ENCODE measurements at regions not wholly inside any gene's neighbourhood (a gene's known extent, or its start where the extent isn't known, plus 50 kb on each side); places are given as distances from the start of the nearest gene placed in this dataset.

DNA sequence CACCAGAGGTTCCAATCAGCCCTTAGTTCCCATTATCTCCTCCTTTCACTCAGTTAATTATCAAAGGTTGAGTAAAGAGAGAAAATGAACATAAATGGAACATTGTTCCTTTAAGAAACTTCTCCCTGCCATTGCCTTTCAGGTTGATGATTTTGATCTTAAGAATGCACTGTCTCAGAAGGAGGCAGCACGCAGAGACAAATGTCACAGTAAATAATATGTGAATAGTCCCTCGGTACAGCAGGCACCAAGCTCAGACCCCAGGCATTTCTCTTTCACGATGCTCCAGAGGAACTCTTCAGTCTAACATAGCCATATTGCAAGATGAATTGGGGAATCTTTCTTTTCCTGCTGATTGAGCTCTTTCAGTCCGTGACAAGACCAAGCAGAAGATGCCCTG is 435.3 kb upstream of the SPTLC3 start:
- no peaks in the 10 kb centered on the region for H3K9me3 ChIP-seq (ENCODE audit: control insufficient read depth in 4 of 4, low read length in 3 of 4)
- H3K27ac ChIP-seq (ENCODE audit: low read depth in 1 of 2, low read length in 2 of 2), result no peak overlapping the region
- 48% methylated on average over 4 of the region's 4 CpGs for WGBS
- H3K36me3 ChIP-seq (ENCODE audit: control insufficient read depth in 4 of 4, insufficient read depth in 3 of 4, low read depth in 1 of 4, low read length in 3 of 4), result no peaks in the 10 kb centered on the region
- H3K4me3 ChIP-seq (ENCODE audit: low read depth in 1 of 3, low read length in 3 of 3), result no peak overlapping the region
- no peaks in the 10 kb centered on the region for H3K4me1 ChIP-seq (ENCODE audit: control insufficient read depth in 4 of 4, insufficient read depth in 4 of 4, low read length in 3 of 4)
- TF ChIP-seq, protein P1, sequence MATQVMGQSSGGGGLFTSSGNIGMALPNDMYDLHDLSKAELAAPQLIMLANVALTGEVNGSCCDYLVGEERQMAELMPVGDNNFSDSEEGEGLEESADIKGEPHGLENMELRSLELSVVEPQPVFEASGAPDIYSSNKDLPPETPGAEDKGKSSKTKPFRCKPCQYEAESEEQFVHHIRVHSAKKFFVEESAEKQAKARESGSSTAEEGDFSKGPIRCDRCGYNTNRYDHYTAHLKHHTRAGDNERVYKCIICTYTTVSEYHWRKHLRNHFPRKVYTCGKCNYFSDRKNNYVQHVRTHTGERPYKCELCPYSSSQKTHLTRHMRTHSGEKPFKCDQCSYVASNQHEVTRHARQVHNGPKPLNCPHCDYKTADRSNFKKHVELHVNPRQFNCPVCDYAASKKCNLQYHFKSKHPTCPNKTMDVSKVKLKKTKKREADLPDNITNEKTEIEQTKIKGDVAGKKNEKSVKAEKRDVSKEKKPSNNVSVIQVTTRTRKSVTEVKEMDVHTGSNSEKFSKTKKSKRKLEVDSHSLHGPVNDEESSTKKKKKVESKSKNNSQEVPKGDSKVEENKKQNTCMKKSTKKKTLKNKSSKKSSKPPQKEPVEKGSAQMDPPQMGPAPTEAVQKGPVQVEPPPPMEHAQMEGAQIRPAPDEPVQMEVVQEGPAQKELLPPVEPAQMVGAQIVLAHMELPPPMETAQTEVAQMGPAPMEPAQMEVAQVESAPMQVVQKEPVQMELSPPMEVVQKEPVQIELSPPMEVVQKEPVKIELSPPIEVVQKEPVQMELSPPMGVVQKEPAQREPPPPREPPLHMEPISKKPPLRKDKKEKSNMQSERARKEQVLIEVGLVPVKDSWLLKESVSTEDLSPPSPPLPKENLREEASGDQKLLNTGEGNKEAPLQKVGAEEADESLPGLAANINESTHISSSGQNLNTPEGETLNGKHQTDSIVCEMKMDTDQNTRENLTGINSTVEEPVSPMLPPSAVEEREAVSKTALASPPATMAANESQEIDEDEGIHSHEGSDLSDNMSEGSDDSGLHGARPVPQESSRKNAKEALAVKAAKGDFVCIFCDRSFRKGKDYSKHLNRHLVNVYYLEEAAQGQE (IDR thresholded peaks at IDR 0.05), result no peak
- TF ChIP-seq EGR1 (IDR thresholded peaks at IDR 0.05; ENCODE audit: low read depth in 2 of 2), result no peak
- TF ChIP-seq FOXA2 (IDR thresholded peaks at IDR 0.05), result no peak
- TF ChIP-seq, protein P2, sequence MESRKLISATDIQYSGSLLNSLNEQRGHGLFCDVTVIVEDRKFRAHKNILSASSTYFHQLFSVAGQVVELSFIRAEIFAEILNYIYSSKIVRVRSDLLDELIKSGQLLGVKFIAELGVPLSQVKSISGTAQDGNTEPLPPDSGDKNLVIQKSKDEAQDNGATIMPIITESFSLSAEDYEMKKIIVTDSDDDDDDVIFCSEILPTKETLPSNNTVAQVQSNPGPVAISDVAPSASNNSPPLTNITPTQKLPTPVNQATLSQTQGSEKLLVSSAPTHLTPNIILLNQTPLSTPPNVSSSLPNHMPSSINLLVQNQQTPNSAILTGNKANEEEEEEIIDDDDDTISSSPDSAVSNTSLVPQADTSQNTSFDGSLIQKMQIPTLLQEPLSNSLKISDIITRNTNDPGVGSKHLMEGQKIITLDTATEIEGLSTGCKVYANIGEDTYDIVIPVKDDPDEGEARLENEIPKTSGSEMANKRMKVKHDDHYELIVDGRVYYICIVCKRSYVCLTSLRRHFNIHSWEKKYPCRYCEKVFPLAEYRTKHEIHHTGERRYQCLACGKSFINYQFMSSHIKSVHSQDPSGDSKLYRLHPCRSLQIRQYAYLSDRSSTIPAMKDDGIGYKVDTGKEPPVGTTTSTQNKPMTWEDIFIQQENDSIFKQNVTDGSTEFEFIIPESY (IDR thresholded peaks at IDR 0.05), result no peak
- TF ChIP-seq SP1 (IDR thresholded peaks at IDR 0.05), result no peak
- TF ChIP-seq, protein P3, sequence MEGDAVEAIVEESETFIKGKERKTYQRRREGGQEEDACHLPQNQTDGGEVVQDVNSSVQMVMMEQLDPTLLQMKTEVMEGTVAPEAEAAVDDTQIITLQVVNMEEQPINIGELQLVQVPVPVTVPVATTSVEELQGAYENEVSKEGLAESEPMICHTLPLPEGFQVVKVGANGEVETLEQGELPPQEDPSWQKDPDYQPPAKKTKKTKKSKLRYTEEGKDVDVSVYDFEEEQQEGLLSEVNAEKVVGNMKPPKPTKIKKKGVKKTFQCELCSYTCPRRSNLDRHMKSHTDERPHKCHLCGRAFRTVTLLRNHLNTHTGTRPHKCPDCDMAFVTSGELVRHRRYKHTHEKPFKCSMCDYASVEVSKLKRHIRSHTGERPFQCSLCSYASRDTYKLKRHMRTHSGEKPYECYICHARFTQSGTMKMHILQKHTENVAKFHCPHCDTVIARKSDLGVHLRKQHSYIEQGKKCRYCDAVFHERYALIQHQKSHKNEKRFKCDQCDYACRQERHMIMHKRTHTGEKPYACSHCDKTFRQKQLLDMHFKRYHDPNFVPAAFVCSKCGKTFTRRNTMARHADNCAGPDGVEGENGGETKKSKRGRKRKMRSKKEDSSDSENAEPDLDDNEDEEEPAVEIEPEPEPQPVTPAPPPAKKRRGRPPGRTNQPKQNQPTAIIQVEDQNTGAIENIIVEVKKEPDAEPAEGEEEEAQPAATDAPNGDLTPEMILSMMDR (IDR thresholded peaks at IDR 0.05; ENCODE audit: low read depth, low read length, missing input control), result no peak
- TF ChIP-seq TAF1 (conservative IDR thresholded peaks at IDR 0.05), result no peak
- TF ChIP-seq, protein P4, sequence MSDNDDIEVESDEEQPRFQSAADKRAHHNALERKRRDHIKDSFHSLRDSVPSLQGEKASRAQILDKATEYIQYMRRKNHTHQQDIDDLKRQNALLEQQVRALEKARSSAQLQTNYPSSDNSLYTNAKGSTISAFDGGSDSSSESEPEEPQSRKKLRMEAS (IDR thresholded peaks at IDR 0.05), result no peak
- no peak for TF ChIP-seq YY1 (IDR thresholded peaks at IDR 0.05)
- TF ChIP-seq JUND (IDR thresholded peaks at IDR 0.05), result no peak
- no peak for TF ChIP-seq RXRA (IDR thresholded peaks at IDR 0.05)
- no peak for TF ChIP-seq GABPA (IDR thresholded peaks at IDR 0.05 in 1 of 2, conservative IDR thresholded peaks at IDR 0.05 in 1 of 2)
- TF ChIP-seq RAD21 (IDR thresholded peaks at IDR 0.05), result no peak
- TF ChIP-seq, protein P5, sequence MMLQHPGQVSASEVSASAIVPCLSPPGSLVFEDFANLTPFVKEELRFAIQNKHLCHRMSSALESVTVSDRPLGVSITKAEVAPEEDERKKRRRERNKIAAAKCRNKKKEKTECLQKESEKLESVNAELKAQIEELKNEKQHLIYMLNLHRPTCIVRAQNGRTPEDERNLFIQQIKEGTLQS (IDR thresholded peaks at IDR 0.05), result no peak
- no peak for TF ChIP-seq HNF4G (IDR thresholded peaks at IDR 0.05)
- no peak for TF ChIP-seq FOXA1 (IDR thresholded peaks at IDR 0.05)
- TF ChIP-seq NR2F2 (IDR thresholded peaks at IDR 0.05), result no peak
- no peak for TF ChIP-seq HNF4A (conservative IDR thresholded peaks at IDR 0.05)
- no peak for DNase-seq (ENCODE audit: low spot score)
- H3K27me3 ChIP-seq (ENCODE audit: control insufficient read depth in 4 of 4, insufficient read depth in 4 of 4, low read length in 3 of 4), result no peaks in the 10 kb centered on the region
- H3K9ac ChIP-seq (ENCODE audit: low read depth in 1 of 2, low read length in 2 of 2), result no peak overlapping the region
